Glutamatergic neuron (in vitro differentiated cells): ENCODE measurements at regions not wholly inside any gene's neighbourhood (a gene's known extent, or its start where the extent isn't known, plus 50 kb on each side); places are given as distances from the start of the nearest gene placed in this dataset.

Experiments used
- DNase-seq: peaks from one replicate; pipeline ENCODE4 v3.0.0; 2022
- H3K27ac Mint-ChIP-seq: one replicate; pipeline ENCODE4 v1.8.0; 2020; ENCODE audit warnings: mild to moderate bottlenecking, mixed read lengths, inconsistent platforms; ENCODE audit not compliant: unreplicated experiment
- H3K27me3 Mint-ChIP-seq: one replicate; pipeline ENCODE4 v1.8.0; 2020; ENCODE audit warnings: mild to moderate bottlenecking, moderate library complexity, mixed read lengths, inconsistent platforms; ENCODE audit not compliant: unreplicated experiment
- H3K36me3 Mint-ChIP-seq: one replicate; pipeline ENCODE4 v1.8.0; 2020; ENCODE audit warnings: mild to moderate bottlenecking, mixed read lengths, inconsistent platforms; ENCODE audit not compliant: unreplicated experiment
- H3K4me1 Mint-ChIP-seq: one replicate; pipeline ENCODE4 v1.8.0; 2020; ENCODE audit warnings: mild to moderate bottlenecking, low read depth, mixed read lengths, inconsistent platforms; ENCODE audit not compliant: unreplicated experiment
- H3K4me3 Mint-ChIP-seq: one replicate; pipeline ENCODE4 v1.8.0; 2020; ENCODE audit warnings: mild to moderate bottlenecking, mixed read lengths, inconsistent platforms; ENCODE audit not compliant: unreplicated experiment
- H3K9me3 Mint-ChIP-seq: one replicate; pipeline ENCODE4 v1.8.0; 2020; ENCODE audit warnings: mild to moderate bottlenecking, moderate library complexity, mixed read lengths, inconsistent platforms; ENCODE audit not compliant: unreplicated experiment
- TF ChIP-seq, protein P1 (sequence below): fragments of 200-600 bp; sonication (generic); IDR thresholded peaks from one replicate; pipeline ENCODE4 v1.5.0; 2021; ENCODE audit not compliant: partially characterized antibody, unreplicated experiment

DNA sequence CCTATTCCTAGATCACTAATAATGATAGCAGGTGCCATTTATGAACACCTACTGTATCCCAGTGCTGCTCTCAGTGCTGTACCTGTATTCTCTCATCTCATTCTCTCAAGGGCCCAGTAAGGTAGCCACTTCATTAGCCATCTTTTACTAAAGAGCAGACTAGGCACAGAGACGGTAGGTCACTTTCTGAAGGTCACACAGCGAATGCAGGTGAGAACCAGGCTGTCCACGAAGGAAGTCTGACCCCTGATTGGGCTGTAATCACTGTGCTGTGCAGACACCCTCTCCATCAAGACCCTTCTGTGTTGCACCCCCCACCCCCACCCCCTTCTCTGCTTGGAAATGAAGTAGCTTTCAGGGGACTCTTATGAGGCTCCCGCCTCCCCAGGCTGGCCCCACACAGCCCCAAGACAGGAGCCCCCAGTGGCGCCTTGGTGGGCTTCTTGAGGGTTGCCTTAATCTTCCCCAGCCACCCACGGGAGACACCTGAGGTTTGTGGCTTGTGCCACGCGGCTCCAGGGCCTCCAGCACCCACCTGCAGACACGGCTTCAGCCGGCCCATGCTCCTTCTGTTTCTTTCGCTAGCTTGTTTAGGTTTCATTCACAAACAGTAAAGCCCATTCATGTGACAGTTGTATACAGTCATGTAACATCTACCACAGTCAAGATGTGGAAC lies 81.7 kb upstream of the FAM20C start:
- no peak overlapping the region for H3K27ac Mint-ChIP-seq
- no peak overlapping the region for H3K4me3 Mint-ChIP-seq
- no peaks in the 10 kb centered on the region for H3K27me3 Mint-ChIP-seq
- no peaks in the 10 kb centered on the region for H3K4me1 Mint-ChIP-seq
- TF ChIP-seq, protein P1, sequence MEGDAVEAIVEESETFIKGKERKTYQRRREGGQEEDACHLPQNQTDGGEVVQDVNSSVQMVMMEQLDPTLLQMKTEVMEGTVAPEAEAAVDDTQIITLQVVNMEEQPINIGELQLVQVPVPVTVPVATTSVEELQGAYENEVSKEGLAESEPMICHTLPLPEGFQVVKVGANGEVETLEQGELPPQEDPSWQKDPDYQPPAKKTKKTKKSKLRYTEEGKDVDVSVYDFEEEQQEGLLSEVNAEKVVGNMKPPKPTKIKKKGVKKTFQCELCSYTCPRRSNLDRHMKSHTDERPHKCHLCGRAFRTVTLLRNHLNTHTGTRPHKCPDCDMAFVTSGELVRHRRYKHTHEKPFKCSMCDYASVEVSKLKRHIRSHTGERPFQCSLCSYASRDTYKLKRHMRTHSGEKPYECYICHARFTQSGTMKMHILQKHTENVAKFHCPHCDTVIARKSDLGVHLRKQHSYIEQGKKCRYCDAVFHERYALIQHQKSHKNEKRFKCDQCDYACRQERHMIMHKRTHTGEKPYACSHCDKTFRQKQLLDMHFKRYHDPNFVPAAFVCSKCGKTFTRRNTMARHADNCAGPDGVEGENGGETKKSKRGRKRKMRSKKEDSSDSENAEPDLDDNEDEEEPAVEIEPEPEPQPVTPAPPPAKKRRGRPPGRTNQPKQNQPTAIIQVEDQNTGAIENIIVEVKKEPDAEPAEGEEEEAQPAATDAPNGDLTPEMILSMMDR, result no peak
- DNase-seq, result no peak
- H3K9me3 Mint-ChIP-seq, result peaks cover 4% of the 10 kb centered on the region
- peaks cover 21% of the 10 kb centered on the region for H3K36me3 Mint-ChIP-seq

DNA sequence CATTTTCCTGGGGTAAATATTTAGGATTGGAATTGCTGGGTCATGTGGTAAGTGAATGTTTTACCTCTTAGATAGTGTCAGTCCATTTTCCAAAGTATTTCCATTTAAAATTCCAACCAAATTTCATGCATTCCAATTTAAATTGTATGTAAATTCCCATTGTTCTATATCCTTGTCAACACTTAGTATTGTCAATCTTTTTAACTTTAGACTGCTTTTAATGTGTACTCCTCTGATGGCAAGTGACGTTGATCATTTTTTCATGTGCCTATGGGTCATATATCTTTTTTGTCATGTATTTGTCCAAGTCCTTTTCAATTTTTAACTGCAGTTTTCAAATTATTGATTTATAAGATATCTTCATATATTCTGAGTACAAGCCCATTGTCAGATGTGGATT lies 80.8 kb upstream of the FAM20C start:
- no peak for DNase-seq
- peaks cover under 1% of the 10 kb centered on the region for H3K27me3 Mint-ChIP-seq
- no peak overlapping the region for H3K27ac Mint-ChIP-seq
- H3K36me3 Mint-ChIP-seq, result peaks cover 21% of the 10 kb centered on the region
- H3K9me3 Mint-ChIP-seq, result peaks cover 7% of the 10 kb centered on the region
- TF ChIP-seq, protein P1, result no peak
- no peak overlapping the region for H3K4me3 Mint-ChIP-seq
- H3K4me1 Mint-ChIP-seq, result no peaks in the 10 kb centered on the region

DNA sequence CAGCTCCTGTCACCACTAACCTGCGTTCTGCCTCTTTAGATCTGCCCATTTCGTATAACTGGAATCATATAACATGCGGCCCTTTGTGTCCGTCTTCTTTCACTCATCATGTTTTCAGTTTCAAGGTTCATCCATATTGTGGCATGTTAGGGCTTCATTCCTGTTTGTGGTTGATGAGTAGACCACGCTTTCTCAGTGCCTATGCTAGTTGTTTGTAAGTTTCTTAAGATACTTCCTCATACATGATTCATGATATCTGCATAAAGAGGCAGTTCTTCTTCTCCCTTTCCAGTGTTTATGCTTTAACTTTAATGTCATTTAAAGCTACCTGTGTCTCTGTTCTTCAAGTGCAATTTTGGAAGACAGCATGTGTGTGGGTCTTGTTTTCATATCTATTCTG lies 79.5 kb upstream of the FAM20C start:
- TF ChIP-seq, protein P1, result no peak
- Mint-ChIP-seq H3K9me3 (peaks cover 7% of the 10 kb centered on the region), H3K4me3 (no peak overlapping the region), H3K4me1 (no peaks in the 10 kb centered on the region), H3K27me3 (peaks cover 2% of the 10 kb centered on the region), H3K27ac (no peak overlapping the region), H3K36me3 (peaks cover 21% of the 10 kb centered on the region)
- no peak for DNase-seq

DNA sequence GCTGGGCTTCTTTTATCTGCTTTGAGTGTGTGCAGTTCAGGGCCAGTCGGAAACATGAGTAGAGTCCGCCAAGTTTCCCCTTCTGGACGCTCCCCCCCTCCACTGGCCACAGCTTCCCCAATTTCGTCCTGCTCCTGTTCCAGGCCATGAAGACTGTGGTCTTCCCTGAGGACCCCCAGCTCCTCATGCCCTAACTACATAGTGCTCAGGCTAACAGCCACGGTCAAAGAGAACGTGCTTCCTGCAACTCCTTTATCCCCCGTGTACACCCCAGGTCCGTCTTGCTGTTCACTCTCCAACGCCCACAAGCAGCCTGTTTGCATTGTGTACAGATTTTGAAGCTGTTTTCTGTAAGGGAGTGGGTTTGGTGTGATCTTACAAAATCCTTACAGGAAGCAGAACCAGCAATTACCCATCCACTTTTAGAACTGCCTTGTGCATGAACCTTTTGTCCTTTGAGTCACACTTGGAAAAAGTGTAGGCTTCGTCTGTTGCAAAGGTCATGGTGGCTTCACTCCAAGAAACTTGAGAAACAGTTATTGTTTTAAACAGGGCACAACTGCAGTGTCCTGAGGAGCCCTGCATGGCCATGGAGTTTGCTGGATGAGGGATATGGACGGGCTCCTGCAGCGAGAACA lies 77.0 kb upstream of the FAM20C start:
- H3K4me1 Mint-ChIP-seq, result peaks cover 2% of the 10 kb centered on the region
- no peak overlapping the region for H3K27ac Mint-ChIP-seq
- H3K27me3 Mint-ChIP-seq, result peaks cover 7% of the 10 kb centered on the region
- no peak overlapping the region for H3K4me3 Mint-ChIP-seq
- TF ChIP-seq, protein P1, result no peak
- DNase-seq, result no peak
- peaks cover 21% of the 10 kb centered on the region for H3K36me3 Mint-ChIP-seq
- peaks cover 7% of the 10 kb centered on the region for H3K9me3 Mint-ChIP-seq
